HG03460 (cell line): ENCODE measurements at regions not wholly inside any gene's neighbourhood (a gene's known extent, or its start where the extent isn't known, plus 50 kb on each side); places are given as distances from the start of the nearest gene placed in this dataset.

Source experiments
- ATAC-seq: cut with Tn5 transposase; IDR thresholded peaks from one replicate; pipeline ENCODE4 v1.9.1; 2021; ENCODE audit not compliant: unreplicated experiment

DNA sequence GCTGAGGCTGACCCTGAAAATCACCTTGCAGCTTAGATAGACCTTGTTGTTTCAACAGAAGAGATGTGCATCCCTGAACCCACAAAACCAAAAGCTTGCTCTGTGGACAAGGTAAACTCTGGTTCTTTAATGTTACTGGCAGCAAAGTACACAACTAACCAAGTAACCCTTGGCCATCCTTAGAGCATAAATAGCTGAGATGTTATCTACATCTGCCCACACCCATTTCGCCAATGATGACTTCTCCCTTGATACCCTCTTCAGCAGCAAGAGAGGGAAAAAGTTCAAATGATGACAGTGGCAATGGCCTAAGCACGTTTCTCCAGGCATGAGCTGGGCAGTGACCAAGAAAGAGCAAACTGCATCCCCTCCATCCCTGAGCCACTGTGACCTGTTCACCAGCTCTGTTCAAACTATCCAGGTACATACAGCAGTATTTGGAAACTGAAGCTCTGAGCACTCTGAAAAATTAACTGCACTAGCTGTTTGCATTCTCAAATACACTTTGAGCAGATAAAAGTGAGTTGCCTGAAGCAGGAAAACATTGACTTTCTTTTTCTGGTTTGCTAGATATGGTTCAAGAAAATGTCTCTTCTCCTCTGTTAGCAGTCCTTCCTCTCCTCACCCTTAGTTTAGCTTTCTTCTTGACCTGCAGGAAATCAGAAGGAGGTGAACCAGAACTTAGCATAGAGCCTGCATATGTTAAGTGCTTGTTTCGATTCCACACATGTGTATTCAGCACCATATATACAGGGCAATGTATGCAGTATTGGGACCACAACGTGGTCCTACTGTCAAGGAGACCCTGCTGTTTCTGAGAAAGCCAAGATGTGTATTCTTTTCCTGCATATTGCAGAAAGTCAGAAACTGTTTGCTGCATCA is 231.7 kb downstream of the FOXO1 start:
- peak; percentile 36 for ATAC-seq

DNA sequence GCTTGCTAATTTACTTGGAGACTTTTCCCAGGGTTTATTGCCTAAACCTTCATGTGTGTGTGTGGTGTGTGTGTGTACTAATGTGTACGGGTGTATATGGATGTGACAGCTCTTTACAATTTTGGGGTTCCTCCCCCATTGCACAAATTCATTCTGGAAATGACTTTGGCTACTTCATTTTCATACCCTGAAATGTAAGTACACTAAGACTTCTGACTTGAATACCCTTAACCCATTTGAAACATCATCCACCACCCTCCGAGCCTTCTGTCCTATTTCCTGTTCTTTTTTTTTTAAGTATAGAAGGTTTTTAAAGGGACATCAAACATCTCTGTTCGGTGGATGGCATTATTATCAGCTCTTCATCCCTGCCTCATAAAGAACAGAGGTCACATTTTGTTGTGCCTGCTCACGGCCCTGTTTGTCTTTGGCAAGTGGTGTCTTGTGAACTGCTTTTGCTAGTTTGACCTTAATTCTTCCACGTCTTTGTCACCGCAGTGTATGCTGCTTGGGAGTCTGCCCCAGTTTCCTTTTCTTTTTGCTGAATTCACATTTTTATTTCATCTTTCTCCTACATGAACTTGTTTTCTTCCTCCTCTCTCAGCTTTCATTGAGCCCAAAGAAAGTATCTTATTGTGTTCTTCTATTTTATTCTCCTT is 228.3 kb downstream of the FOXO1 start:
- ATAC-seq = no peak

DNA sequence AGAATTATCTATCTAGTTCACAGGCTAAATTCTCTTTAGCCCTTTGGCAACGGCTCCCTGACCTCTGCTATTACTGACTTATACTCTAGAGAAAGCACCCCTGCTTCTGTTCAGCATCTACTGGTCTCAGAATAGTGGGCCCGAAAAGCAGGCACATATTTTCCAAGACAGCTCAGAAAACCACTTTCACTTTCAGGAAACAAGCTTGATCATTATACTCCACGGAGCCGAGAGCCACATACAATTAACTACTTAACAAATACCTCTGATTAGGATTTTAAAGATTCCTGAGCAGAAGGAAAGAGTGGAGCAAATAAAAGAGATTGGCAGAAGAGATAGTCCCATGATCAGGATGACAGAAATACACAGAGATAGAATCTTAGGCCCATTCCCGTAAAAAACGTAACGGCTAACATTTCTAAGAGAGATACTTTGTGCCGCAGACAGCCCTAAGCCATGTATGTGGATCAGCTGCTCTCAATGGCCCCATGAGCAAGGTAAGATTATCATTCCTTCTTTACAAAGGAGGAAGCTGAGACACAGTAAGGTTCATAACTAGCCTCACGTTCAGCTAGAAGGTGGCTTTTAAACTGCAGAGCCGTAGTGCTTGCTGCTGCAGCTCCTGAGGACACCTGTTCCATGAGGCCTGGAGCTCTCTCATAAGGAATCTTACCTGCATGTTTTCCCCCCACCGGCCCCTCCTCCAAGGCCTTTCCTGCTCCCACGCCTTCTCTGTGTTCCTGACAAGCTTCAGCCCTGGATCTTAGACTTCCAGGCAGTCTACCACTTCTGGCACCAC is 227.2 kb downstream of the FOXO1 start:
- ATAC-seq = no peak

DNA sequence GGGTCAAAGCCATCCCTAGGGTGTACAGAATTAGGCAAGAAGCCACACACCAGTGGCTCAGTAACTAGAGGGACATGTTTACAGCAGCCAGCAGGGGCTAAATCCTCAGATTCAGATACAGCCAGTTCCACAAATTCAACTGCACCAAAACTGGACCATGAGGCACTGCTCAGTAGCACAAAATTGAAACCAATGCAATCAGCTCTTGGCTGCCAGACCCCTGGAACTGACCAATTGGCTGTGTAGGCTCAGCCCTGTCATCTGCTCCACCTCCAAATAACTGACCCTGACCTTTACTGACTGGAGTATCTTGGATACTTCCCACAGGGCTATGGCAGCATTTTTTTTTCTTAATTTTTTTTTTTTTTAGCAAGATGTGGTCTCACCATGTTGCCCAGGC is 226.5 kb downstream of the FOXO1 start:
- no peak for ATAC-seq

DNA sequence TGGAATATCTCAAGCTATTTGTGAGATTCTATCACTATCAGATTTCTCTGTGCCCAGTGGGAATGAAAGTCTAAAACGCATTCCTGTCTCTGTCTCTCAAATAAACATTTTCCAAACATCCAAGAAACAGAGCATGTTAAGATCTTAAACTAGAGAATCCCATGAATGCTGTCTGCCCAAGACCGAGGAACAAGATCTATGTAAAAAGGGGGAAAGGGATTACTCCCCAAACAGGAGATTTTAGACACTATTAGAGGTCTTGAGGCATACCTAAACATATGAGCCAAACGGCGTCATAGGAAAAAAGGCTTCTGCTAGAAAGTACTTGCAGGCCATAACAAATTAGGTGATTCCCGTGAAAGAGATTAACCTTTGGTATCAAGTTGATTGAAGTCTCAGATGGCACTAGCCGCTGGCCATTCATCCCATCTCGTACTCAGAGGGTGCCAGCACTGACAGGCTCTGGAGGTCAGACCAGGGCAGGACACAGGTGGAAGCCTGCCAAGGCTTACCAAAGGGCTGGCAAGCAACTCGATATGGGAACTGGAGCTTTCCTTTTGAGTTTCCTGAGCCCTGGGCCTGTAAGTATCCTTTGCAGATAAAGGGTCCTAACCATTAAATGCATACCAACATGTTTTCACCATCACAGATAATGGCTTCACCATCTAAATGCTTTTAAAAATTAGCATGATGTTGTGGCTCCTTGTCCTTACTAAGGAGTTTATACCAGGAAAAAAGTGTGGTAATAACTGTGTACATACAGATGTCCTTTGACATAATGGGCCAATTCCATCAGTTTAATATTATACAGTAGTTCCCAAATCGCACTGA is 225.2 kb downstream of the FOXO1 start:
- no peak for ATAC-seq

DNA sequence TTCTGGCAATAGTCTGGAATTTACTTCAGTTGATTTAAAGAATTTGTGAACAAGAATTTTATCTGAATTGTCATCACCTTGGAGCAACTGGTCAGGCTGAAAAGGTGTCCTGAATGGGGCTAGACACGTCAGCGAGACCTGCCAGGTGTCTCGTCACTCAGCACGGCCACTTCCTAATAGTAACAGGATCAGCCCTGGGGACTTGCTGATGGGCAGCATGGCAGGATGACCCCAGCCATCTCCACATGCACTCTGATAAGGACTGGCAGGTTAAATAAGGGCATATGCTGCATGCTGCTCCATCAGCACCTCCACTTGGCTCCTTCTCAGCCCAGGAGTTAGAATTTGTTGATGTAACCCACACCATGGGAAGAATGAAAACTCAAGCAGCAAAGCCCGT is 224.2 kb downstream of the FOXO1 start:
- ATAC-seq = no peak

DNA sequence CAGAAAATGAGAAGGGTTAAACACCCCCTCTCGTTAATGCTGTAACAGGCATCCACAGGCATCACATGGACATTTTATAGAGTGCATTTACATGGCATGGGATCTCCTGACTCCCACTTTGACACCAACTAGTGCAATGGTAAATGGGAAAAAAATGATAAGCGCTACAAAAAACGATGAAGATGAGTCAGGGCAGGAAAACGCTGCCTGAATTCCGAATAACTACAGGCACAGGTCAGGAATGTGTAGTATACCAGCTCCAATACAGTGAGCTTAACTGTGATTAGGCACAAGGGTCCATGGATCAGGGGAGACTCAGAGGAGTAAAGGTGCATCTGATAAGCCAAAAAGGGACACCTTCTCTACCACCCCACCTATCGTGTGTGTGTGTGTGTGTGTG is 223.6 kb downstream of the FOXO1 start:
- ATAC-seq = no peak

DNA sequence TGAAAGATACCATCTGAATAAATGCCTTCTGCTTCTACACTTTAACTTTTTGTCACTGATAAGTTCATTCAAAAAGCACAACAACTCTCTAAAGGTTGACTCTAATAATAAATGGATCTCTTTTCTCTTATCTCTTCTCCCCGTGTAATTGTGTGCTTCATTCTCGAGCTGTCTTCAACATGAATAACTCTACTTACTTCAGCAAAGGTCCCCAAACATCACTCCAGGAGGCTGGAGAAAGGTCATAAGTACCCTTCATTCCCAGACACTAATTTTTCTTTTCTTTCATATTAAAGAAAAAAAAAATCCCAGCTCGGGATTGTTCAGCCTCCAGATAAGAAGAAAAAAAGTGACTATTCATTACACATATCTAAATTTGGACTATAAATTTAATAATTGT is 222.2 kb downstream of the FOXO1 start:
- ATAC-seq = no peak

DNA sequence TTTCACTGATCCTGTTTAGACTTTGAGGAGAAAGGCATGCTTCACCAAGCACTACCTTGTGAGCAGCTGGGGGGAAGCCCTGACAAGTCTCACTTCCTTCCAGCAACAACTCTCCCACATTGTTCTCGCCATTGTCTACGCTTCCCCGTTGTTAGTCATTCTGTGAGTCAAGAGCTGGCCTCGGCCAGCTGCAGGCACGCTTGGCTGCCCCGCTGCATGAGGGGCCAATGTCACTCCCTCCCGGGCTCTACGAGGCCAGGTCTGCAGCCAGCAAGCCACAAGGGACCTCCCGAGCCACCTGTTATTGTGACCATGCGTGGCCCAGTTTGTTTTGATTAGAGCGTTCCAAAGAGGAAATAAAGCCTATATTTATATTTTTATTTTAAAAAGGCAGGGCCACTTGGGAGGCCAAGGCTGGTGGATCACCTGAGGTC is 220.9 kb downstream of the FOXO1 start:
- peak; percentile 98 for ATAC-seq

DNA sequence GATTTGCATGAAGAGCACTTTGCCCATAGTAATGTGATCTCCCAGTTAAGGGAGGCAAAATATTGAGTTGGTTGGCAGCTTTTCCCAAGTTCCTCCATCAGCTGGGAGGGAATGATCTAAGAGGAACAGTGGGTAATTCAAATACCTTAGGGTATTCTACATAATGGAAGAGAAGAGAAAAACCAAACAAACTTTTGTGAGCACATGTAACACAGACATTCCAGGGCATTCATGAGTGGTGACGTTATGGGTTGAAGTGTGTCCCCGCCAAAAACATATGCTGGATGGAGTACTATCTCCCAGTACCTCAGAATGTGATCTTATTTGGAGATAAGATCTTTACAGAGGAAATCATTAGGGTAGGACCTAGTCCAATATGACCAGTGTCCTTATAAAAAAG is 220.1 kb downstream of the FOXO1 start:
- no peak for ATAC-seq

DNA sequence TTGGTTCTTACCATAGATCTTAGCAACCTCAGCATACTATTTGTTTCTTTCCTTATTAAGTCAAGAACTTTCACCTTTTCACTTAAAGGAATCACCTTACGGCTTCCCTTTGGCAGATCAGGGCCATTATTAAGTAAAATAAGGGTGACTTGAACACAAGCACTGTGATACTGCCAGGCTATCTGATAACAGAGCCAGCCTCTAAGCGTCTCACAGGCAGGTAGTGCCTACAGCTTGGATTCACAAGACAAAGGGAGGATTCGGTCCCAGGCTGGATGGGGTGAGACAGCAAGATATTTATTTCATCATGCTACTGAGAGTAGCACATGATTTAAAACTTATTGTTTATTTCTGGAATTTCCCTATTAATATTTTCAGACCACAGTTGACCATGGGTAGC is 218.6 kb downstream of the FOXO1 start:
- no peak for ATAC-seq

DNA sequence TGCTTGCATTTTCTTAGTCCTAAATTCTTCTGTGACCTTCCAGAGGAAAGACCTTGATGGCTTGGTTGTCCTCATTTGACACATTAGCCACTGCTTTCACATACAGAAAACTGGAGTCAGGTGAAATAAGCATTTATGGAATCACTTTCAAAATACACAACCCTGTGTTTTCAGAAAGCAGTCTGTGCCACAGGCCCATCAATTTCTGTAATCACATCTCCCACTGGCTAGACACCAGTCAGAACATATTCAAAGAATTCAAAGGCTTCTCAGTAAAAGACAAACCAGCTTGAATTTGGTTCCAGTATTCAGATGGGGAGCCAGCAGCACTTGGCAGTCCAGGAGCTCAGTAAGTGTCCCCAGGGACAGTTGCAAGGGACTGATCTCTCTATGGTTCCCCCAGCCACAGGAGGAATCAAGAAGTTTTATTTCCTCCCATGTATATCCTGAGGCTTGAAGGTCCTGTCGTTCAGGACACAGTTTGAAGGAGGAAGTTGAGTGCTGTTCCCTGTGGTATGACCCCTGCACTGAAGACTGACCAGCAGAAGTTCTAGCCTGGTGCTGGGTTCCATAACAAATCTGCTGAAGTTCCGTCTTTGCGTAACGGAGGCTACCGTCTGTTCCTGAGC is 214.3 kb downstream of the FOXO1 start:
- no peak for ATAC-seq

DNA sequence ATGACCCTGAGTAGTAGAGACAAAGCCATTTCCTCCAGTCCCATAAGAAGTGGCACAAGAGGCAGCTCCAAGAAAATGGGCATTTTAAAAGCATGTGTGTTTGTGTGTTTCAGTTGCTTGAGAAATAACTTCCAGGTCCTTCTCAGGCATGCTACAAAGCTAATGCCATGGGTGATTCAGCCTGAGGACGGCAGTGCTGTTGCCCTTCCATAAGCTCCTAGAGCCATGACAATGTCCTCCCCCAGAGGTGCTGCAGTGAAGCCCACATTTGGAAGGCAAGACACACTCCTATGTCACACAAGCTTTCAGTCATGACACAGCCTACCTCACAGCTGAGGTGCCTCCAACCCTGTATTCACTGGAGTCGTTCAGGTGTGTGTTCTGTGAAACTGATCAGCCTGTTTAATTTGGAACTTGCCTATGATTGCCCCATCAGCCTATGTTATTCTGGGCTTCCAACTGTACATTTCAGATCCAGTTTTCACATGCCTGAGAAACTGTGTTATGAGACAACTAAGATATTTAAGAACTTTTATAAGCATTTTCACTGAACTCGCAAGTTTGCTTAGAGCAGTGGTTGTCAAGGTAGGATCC is 213.6 kb downstream of the FOXO1 start:
- ATAC-seq = no peak

DNA sequence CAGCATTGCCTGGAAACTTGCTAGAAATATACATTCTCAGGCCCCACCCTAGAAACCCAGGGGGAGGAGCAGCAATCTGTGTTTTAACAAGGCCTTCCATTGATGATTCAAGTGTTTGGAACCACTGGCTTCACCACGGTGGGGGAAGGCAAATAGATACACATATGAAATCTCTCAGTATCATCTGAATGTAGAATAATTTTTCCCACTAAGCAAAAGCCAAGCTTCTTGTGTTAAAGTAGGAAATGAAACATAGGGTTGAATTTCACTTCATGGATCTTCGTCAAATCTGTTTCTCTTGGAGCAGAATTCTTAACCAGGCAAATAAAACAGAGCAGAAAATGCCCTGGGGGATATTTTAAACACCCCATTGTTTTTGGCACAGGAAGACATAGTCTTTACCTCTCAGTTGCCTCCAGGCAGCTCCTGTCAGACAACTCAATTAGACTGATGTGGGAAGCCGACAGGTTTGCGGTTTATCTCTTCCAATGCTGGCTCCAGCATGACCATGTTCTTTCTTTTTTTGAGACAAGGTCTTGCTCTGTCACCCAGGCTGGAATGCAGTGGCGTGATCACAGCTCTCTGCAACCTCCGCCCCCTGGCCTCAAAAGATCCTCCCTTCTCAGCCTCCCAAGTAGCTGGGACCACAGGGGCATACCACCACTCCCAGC is 213.0 kb downstream of the FOXO1 start:
- no peak for ATAC-seq

DNA sequence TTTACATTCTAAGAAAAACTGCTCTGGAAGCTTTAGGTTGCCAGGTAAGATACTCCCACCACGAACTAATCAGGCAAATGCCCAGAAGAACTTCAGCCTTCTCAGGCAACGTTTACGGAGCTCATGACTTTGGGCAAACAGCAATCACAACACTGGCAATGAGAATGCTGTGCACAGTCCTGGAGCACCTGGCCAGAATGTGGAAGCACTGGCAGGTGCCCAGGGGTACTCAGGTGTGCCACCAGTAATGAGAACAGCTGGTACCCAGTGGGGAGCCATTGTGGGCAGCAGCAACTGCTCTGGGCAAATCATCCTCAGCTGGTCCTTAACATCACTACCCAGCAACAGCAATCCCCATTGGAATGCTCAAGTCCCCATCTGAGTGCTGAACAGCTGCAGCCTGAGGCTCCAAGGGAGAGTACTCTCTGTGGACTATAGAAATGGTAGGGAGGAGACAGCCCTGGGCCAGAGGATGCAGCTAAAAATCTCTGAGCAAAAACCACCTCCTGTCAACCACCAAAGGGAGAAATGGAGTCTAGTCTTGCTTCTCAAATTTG is 210.0 kb downstream of the FOXO1 start:
- no peak for ATAC-seq

DNA sequence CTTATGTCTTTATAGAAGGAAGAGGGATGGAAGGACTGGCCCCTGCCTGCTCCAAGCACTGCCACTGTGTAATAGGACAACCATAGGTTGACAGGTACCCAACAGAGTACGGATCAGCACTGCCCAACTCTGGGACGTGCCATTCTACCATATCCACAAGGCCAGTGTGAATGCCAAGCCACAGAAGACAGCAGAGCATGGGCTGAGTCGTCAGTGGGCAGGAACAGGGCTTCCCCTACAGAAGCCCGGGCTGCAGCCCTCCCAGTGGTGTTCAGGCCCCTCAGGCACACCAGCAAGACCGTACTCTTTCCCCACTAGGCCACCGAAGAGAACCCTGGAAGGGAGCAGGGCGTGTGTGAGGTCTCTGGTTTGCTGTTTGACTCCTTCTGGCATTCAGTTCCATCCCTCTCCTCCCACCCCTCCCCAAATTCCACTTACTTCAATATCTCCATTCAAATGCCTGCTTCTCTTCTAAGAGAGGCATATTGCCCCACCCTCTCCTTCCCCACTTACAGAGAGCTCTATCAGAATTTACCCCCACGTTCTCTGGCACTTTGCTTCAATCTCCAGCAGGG is 209.4 kb downstream of the FOXO1 start:
- ATAC-seq = no peak

DNA sequence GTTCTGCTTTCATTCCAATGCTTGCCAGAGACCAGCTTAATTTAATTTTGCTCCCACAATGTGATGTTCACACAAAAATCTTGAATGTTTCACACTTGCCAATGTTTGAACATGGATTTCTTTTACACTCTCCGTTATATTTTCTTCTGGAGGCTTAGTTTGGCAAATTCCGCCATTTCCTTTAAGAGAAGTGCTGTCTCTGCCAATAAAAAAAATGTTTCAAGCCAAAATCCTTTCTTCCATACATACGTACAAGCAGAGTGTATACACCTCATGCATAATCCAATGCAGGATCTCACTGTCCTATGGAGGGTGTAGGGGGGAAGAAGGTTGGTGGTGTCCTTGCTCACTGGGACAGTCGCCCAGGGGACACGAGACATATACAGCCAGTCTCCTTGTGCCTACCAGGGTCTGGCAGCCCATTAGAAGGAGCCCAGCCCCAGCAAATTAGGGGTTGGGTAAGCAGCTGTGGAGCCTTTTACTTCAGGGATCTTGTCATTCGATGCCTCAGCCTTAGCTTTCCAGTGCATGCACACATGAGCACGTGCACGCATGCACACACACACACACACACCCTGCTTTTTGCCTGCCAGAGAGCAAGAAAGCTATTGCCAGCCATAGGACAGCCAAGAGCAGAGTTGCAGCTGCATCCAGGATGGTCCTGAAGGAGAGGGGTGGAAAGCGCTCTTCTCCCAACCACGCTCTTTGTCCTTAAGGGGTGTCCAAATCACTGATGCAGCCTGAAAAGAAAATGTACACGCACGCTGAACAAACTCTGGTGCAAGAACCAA is 208.3 kb downstream of the FOXO1 start:
- ATAC-seq = no peak

DNA sequence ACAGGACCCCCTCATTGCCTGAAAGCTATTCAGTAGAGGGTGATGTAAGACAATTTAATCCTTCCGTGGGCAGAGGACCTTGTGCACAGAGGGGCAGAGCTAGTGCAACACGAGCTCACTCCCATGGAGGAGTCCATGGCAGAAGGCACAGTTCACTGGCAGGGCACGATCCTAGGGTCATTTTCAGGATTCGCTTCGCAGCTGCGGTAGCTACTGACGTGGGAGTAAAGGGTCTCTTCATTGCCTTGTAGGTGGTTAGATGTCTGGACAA is 207.8 kb downstream of the FOXO1 start:
- no peak for ATAC-seq
